ENCODE measurements at regions not wholly inside any gene's neighbourhood (a gene's known extent, or its start where the extent isn't known, plus 50 kb on each side); places are given as distances from the start of the nearest gene placed in this dataset.

- DNase-seq: peak; percentile 8 to 57 (median 34)
These were observed 51.2 kb upstream of the ULK4 start for GRCh38 chr3:42012935-42013690.

DNA sequence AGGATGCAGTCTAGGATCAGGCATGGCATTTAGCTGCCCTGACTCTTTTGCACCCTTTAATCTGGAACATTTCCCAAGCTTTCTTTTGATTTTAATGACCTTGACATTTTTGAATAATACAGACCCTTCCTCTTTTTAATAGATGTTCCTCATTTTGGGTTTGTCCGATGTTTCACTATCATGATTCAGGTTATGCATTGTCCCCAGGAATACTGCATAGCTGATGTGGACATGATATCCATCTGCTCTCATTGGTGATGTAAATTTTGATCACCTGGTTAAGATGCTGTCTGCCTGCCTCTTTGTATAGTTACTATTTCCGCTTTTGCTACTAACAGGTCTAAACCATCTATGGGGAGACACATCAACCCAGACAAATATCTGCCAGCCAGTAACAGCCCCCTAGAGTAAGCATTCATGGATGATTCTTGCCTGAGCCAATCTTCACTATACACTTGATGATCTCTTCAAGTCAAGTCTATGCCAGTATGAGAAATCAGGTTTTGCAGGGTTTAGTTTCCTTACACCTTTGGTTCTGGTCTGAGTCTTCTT, 50.6 kb upstream of the ULK4 start:
- DNase-seq: no peak
